HUDEP-2 (cell line): ENCODE measurements at regions not wholly inside any gene's neighbourhood (a gene's known extent, or its start where the extent isn't known, plus 50 kb on each side); places are given as distances from the start of the nearest gene placed in this dataset.
A peak's percentile ranks its signal among the peaks of the same experiment; 100 is the strongest.

Experiments
- DNase-seq, 76 experiments: peaks; one replicate each; lab custom pipeline; 2025; ENCODE audit not compliant: unreplicated experiment in 76 of 76; lab: John Stamatoyannopoulos, UW

GRCh38 chr21:35226328-35226727 is 177.2 kb upstream of the RUNX1 start:
- no peak for DNase-seq

GRCh38 chr21:35225573-35225972 is 176.5 kb upstream of the RUNX1 start:
- DNase-seq: no peak

- no peak for DNase-seq
Observed at GRCh38 chr21:35223480-35224156, 174.5 kb upstream of the RUNX1 start.

GRCh38 chr21:35222541-35222941 is 173.4 kb upstream of the RUNX1 start:
- DNase-seq: no peak

- DNase-seq: no peak
Observed at GRCh38 chr21:35222021-35222420, 172.9 kb upstream of the RUNX1 start.

- no peak for DNase-seq
Observed at GRCh38 chr21:35220301-35220700, 171.2 kb upstream of the RUNX1 start.

- no peak for DNase-seq
Observed at GRCh38 chr21:35219719-35220118, 170.6 kb upstream of the RUNX1 start.

GRCh38 chr21:35219291-35219690 is 170.2 kb upstream of the RUNX1 start:
- no peak for DNase-seq

- DNase-seq: no peak
Observed at GRCh38 chr21:35217504-35218060, 168.5 kb upstream of the RUNX1 start.

- DNase-seq: no peak
Observed at GRCh38 chr21:35216996-35217395, 167.9 kb upstream of the RUNX1 start.

GRCh38 chr21:35215870-35216269 is 166.8 kb upstream of the RUNX1 start:
- DNase-seq: no peak

- no peak for DNase-seq
Observed at GRCh38 chr21:35212393-35213127, 163.5 kb upstream of the RUNX1 start.

- DNase-seq: no peak
Observed at GRCh38 chr21:35211782-35212181, 162.7 kb upstream of the RUNX1 start.

- no peak for DNase-seq
Observed at GRCh38 chr21:35210093-35210492, 161.0 kb upstream of the RUNX1 start.

GRCh38 chr21:35208810-35209517 is 159.9 kb upstream of the RUNX1 start:
- DNase-seq: no peak

GRCh38 chr21:35208104-35208503 is 159.0 kb upstream of the RUNX1 start:
- DNase-seq: no peak

- DNase-seq: no peak
Observed at GRCh38 chr21:35207322-35207721, 158.2 kb upstream of the RUNX1 start.

GRCh38 chr21:35206141-35207125 is 157.3 kb upstream of the RUNX1 start:
- DNase-seq: no peak

GRCh38 chr21:35204850-35205541 is 155.9 kb upstream of the RUNX1 start:
- peak in 38 of 76 experiments; percentile 3 to 41 (median 18) for DNase-seq

GRCh38 chr21:35204125-35204524 is 155.0 kb upstream of the RUNX1 start:
- no peak for DNase-seq
